ENCODE measurements at regions not wholly inside any gene's neighbourhood (a gene's known extent, or its start where the extent isn't known, plus 50 kb on each side); places are given as distances from the start of the nearest gene placed in this dataset.

- H3K36me3 ChIP-seq (ENCODE audit: insufficient read depth, low read length), result no peaks in the 10 kb centered on the region
- no peak overlapping the region for H3K9ac ChIP-seq (ENCODE audit: low read length)
- H3K9me3 ChIP-seq (ENCODE audit: low read length), result no peaks in the 10 kb centered on the region
- H3K4me1 ChIP-seq (ENCODE audit: insufficient read depth, low read length), result peaks cover 37% of the 10 kb centered on the region
- H3K27ac ChIP-seq (ENCODE audit: low read depth, low read length), result no peak overlapping the region
- no peak overlapping the region for H3K4me3 ChIP-seq (ENCODE audit: low read depth in 1 of 2, low read length in 2 of 2)
- no peaks in the 10 kb centered on the region for H3K27me3 ChIP-seq (ENCODE audit: control insufficient read depth in 1 of 2, insufficient read depth in 2 of 2, low read length in 2 of 2)
Observed at GRCh38 chr10:78947733-78948132, 121.0 kb upstream of the ZMIZ1 start.

GRCh38 chr10:78948621-78949030 is 120.1 kb upstream of the ZMIZ1 start:
- Histone ChIP-seq H3K9ac (ENCODE audit: low read length) (no peak overlapping the region), H3K36me3 (ENCODE audit: insufficient read depth, low read length) (no peaks in the 10 kb centered on the region), H3K9me3 (ENCODE audit: low read length) (no peaks in the 10 kb centered on the region), H3K4me1 (ENCODE audit: insufficient read depth, low read length) (peaks cover 37% of the 10 kb centered on the region), H3K27ac (ENCODE audit: low read depth, low read length) (no peak overlapping the region), H3K4me3 (ENCODE audit: low read depth in 1 of 2, low read length in 2 of 2) (no peak overlapping the region), H3K27me3 (ENCODE audit: control insufficient read depth in 1 of 2, insufficient read depth in 2 of 2, low read length in 2 of 2) (no peaks in the 10 kb centered on the region)

GRCh38 chr10:78950656-78951587 is 117.8 kb upstream of the ZMIZ1 start:
- H3K9me3 ChIP-seq (ENCODE audit: low read length), result no peaks in the 10 kb centered on the region
- no peaks in the 10 kb centered on the region for H3K36me3 ChIP-seq (ENCODE audit: insufficient read depth, low read length)
- no peaks in the 10 kb centered on the region for H3K27me3 ChIP-seq (ENCODE audit: control insufficient read depth in 1 of 2, insufficient read depth in 2 of 2, low read length in 2 of 2)
- H3K4me1 ChIP-seq (ENCODE audit: insufficient read depth, low read length), result peaks cover 16% of the 10 kb centered on the region
- no peak overlapping the region for H3K4me3 ChIP-seq (ENCODE audit: low read depth in 1 of 2, low read length in 2 of 2)
- no peak overlapping the region for H3K9ac ChIP-seq (ENCODE audit: low read length)
- no peak overlapping the region for H3K27ac ChIP-seq (ENCODE audit: low read depth, low read length)

- Histone ChIP-seq H3K9ac (ENCODE audit: low read length) (no peak overlapping the region), H3K27ac (ENCODE audit: low read depth, low read length) (no peak overlapping the region), H3K4me1 (ENCODE audit: insufficient read depth, low read length) (peaks cover 5% of the 10 kb centered on the region), H3K27me3 (ENCODE audit: control insufficient read depth in 1 of 2, insufficient read depth in 2 of 2, low read length in 2 of 2) (no peaks in the 10 kb centered on the region), H3K36me3 (ENCODE audit: insufficient read depth, low read length) (no peaks in the 10 kb centered on the region), H3K4me3 (ENCODE audit: low read depth in 1 of 2, low read length in 2 of 2) (no peak overlapping the region), H3K9me3 (ENCODE audit: low read length) (no peaks in the 10 kb centered on the region)
Observed at GRCh38 chr10:78952030-78952429, 116.7 kb upstream of the ZMIZ1 start.

GRCh38 chr10:78952686-78953085 is 116.1 kb upstream of the ZMIZ1 start:
- Histone ChIP-seq H3K4me1 (ENCODE audit: insufficient read depth, low read length) (no peaks in the 10 kb centered on the region), H3K27ac (ENCODE audit: low read depth, low read length) (no peak overlapping the region), H3K27me3 (ENCODE audit: control insufficient read depth in 1 of 2, insufficient read depth in 2 of 2, low read length in 2 of 2) (no peaks in the 10 kb centered on the region), H3K36me3 (ENCODE audit: insufficient read depth, low read length) (no peaks in the 10 kb centered on the region), H3K4me3 (ENCODE audit: low read depth in 1 of 2, low read length in 2 of 2) (no peak overlapping the region), H3K9me3 (ENCODE audit: low read length) (no peaks in the 10 kb centered on the region), H3K9ac (ENCODE audit: low read length) (no peak overlapping the region)

GRCh38 chr10:78953113-78953798 is 115.5 kb upstream of the ZMIZ1 start:
- Histone ChIP-seq H3K36me3 (ENCODE audit: insufficient read depth, low read length) (no peaks in the 10 kb centered on the region), H3K9me3 (ENCODE audit: low read length) (no peaks in the 10 kb centered on the region), H3K4me3 (ENCODE audit: low read depth in 1 of 2, low read length in 2 of 2) (no peak overlapping the region), H3K9ac (ENCODE audit: low read length) (no peak overlapping the region), H3K27me3 (ENCODE audit: control insufficient read depth in 1 of 2, insufficient read depth in 2 of 2, low read length in 2 of 2) (no peaks in the 10 kb centered on the region), H3K4me1 (ENCODE audit: insufficient read depth, low read length) (no peaks in the 10 kb centered on the region), H3K27ac (ENCODE audit: low read depth, low read length) (no peak overlapping the region)

- Histone ChIP-seq H3K27me3 (ENCODE audit: control insufficient read depth in 1 of 2, insufficient read depth in 2 of 2, low read length in 2 of 2) (no peaks in the 10 kb centered on the region), H3K27ac (ENCODE audit: low read depth, low read length) (no peak overlapping the region), H3K4me3 (ENCODE audit: low read depth in 1 of 2, low read length in 2 of 2) (no peak overlapping the region), H3K36me3 (ENCODE audit: insufficient read depth, low read length) (no peaks in the 10 kb centered on the region), H3K9ac (ENCODE audit: low read length) (no peak overlapping the region), H3K4me1 (ENCODE audit: insufficient read depth, low read length) (no peaks in the 10 kb centered on the region), H3K9me3 (ENCODE audit: low read length) (no peaks in the 10 kb centered on the region)
Observed at GRCh38 chr10:78953799-78954297, 114.9 kb upstream of the ZMIZ1 start.

GRCh38 chr10:78954689-78955088 is 114.1 kb upstream of the ZMIZ1 start:
- no peak overlapping the region for H3K4me3 ChIP-seq (ENCODE audit: low read depth in 1 of 2, low read length in 2 of 2)
- H3K36me3 ChIP-seq (ENCODE audit: insufficient read depth, low read length), result no peaks in the 10 kb centered on the region
- no peak overlapping the region for H3K9ac ChIP-seq (ENCODE audit: low read length)
- no peaks in the 10 kb centered on the region for H3K27me3 ChIP-seq (ENCODE audit: control insufficient read depth in 1 of 2, insufficient read depth in 2 of 2, low read length in 2 of 2)
- peaks cover 2% of the 10 kb centered on the region for H3K4me1 ChIP-seq (ENCODE audit: insufficient read depth, low read length)
- H3K9me3 ChIP-seq (ENCODE audit: low read length), result no peaks in the 10 kb centered on the region
- no peak overlapping the region for H3K27ac ChIP-seq (ENCODE audit: low read depth, low read length)

- Histone ChIP-seq H3K9me3 (ENCODE audit: low read length) (no peaks in the 10 kb centered on the region), H3K4me3 (ENCODE audit: low read depth in 1 of 2, low read length in 2 of 2) (no peak overlapping the region), H3K36me3 (ENCODE audit: insufficient read depth, low read length) (no peaks in the 10 kb centered on the region), H3K27ac (ENCODE audit: low read depth, low read length) (no peak overlapping the region), H3K9ac (ENCODE audit: low read length) (no peak overlapping the region), H3K27me3 (ENCODE audit: control insufficient read depth in 1 of 2, insufficient read depth in 2 of 2, low read length in 2 of 2) (no peaks in the 10 kb centered on the region), H3K4me1 (ENCODE audit: insufficient read depth, low read length) (peaks cover 8% of the 10 kb centered on the region)
Observed at GRCh38 chr10:78955206-78955605, 113.6 kb upstream of the ZMIZ1 start.

GRCh38 chr10:78956391-78956790 is 112.4 kb upstream of the ZMIZ1 start:
- Histone ChIP-seq H3K4me3 (ENCODE audit: low read depth in 1 of 2, low read length in 2 of 2) (no peak overlapping the region), H3K9me3 (ENCODE audit: low read length) (no peaks in the 10 kb centered on the region), H3K27ac (ENCODE audit: low read depth, low read length) (no peak overlapping the region), H3K36me3 (ENCODE audit: insufficient read depth, low read length) (no peaks in the 10 kb centered on the region), H3K27me3 (ENCODE audit: control insufficient read depth in 1 of 2, insufficient read depth in 2 of 2, low read length in 2 of 2) (no peaks in the 10 kb centered on the region), H3K4me1 (ENCODE audit: insufficient read depth, low read length) (peaks cover 18% of the 10 kb centered on the region), H3K9ac (ENCODE audit: low read length) (no peak overlapping the region)

GRCh38 chr10:78957471-78958039 is 111.2 kb upstream of the ZMIZ1 start:
- Histone ChIP-seq H3K36me3 (ENCODE audit: insufficient read depth, low read length) (no peaks in the 10 kb centered on the region), H3K9me3 (ENCODE audit: low read length) (no peaks in the 10 kb centered on the region), H3K27ac (ENCODE audit: low read depth, low read length) (no peak overlapping the region), H3K4me1 (ENCODE audit: insufficient read depth, low read length) (peaks cover 18% of the 10 kb centered on the region), H3K27me3 (ENCODE audit: control insufficient read depth in 1 of 2, insufficient read depth in 2 of 2, low read length in 2 of 2) (no peaks in the 10 kb centered on the region), H3K9ac (ENCODE audit: low read length) (no peak overlapping the region), H3K4me3 (ENCODE audit: low read depth in 1 of 2, low read length in 2 of 2) (no peak overlapping the region)
